ENCODE measurements at regions not wholly inside any gene's neighbourhood (a gene's known extent, or its start where the extent isn't known, plus 50 kb on each side); places are given as distances from the start of the nearest gene placed in this dataset.

DNA sequence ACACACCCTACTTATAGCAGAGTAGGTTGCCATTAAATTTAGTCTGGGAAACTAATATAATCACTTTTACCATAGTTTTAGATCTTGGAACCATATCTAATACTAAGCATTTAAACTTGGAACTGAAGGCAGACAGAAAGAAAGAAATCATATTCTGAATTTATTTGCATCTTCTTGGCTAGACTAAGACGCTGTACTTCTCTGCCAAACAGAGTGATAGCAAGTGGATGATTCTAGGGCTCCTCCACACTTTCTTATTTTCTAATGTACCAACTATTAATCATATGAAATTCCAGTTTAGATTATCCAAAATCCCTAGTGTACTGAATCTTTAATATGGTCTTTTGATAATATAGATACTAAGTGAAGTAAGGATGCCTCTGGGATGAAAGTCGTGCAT lies 277.0 kb downstream of the CENPW start:
- H3K4me3 ChIP-seq: no peak overlapping the region
- intact Hi-C loops (cut with DNase I): no loop called here
- peaks cover 0 to 2% (median 0%) of the 10 kb centered on the region in 4 donors for H3K9me3 ChIP-seq
- H3K36me3 ChIP-seq: no peaks in the 10 kb centered on the region
- no peak for DNase-seq
- no peak overlapping the region for H3K27ac ChIP-seq
- H3K27me3 ChIP-seq: no peaks in the 10 kb centered on the region
- WGBS, 2 donors: 74 to 76% methylated on average over 2 of the region's 2 CpGs
- H3K4me1 ChIP-seq: no peaks in the 10 kb centered on the region
- TF ChIP-seq POLR2A (IDR thresholded peaks at IDR 0.05) (no peak), POLR2AphosphoS5 (IDR thresholded peaks at IDR 0.05) (no peak), EP300 (IDR thresholded peaks at IDR 0.05) (no peak)
- TF ChIP-seq, protein P1, sequence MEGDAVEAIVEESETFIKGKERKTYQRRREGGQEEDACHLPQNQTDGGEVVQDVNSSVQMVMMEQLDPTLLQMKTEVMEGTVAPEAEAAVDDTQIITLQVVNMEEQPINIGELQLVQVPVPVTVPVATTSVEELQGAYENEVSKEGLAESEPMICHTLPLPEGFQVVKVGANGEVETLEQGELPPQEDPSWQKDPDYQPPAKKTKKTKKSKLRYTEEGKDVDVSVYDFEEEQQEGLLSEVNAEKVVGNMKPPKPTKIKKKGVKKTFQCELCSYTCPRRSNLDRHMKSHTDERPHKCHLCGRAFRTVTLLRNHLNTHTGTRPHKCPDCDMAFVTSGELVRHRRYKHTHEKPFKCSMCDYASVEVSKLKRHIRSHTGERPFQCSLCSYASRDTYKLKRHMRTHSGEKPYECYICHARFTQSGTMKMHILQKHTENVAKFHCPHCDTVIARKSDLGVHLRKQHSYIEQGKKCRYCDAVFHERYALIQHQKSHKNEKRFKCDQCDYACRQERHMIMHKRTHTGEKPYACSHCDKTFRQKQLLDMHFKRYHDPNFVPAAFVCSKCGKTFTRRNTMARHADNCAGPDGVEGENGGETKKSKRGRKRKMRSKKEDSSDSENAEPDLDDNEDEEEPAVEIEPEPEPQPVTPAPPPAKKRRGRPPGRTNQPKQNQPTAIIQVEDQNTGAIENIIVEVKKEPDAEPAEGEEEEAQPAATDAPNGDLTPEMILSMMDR (IDR thresholded peaks at IDR 0.05): no peak

DNA sequence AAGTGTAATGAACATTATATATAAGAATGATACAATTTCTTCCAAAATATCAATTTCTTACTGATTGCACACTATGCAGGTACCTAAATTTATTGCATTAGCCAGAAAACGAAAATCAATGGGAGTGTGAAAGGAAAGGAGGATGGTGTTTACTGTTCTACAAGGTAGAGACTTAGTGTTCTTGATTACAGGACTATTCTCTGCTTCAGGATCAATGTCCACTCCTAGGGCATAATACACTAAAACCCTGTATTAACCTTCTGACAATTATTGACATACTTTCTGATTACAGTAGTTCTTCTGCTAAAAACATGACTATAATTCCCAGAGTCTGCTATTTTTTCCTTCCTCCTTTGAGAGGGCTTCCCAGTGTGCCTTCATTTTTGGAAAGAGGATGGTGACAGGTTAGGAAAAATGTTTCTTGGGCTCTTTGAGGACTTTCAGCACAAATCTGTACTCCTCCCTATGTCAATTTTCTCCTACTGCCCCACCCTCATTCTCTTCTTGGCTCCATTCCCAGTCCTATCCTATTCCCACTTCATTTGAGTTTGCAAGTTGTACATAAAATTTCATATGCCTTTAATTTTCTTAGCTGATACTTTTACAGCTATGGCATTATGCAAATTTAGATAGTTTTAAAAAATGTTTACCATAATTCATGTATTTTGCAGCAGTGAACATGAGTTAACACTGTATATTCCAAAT lies 278.9 kb downstream of the CENPW start:
- intact Hi-C loops (cut with DNase I): no loop called here
- H3K36me3 ChIP-seq: no peaks in the 10 kb centered on the region
- no peak overlapping the region for H3K27ac ChIP-seq
- no peaks in the 10 kb centered on the region for H3K27me3 ChIP-seq
- WGBS, 2 donors: 14 to 32% methylated on average over 1 of the region's 1 CpG
- TF ChIP-seq, protein P1 (IDR thresholded peaks at IDR 0.05): no peak
- no peak for TF ChIP-seq POLR2A (IDR thresholded peaks at IDR 0.05)
- no peak for TF ChIP-seq EP300 (IDR thresholded peaks at IDR 0.05)
- no peak overlapping the region for H3K4me3 ChIP-seq
- H3K9me3 ChIP-seq: no peaks in the 10 kb centered on the region
- no peaks in the 10 kb centered on the region for H3K4me1 ChIP-seq
- DNase-seq: no peak

DNA sequence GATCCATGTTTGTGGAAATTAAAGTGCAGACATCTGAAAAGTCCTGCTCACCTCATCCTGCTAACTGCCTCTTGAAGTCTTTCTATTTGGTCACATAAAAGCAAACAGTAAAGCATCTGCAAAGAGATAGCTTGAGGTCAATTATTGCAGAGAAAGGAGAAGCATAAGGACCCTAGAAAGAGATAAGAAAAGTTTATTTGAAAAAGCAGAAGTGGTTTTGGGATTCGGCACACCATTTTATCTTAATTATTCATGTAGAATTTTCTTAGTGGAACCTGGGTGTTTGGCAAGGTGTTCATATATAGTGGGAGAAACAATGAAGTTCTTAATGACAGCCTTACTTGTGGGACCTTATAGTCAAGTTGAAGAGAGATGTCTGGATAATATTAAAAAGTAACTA lies 280.8 kb downstream of the CENPW start:
- 43 to 63% methylated on average over 1 of the region's 1 CpG for WGBS, 2 donors
- DNase-seq: no peak
- Histone ChIP-seq H3K36me3 (no peaks in the 10 kb centered on the region), H3K4me1 (no peaks in the 10 kb centered on the region), H3K27ac (no peak overlapping the region), H3K27me3 (no peaks in the 10 kb centered on the region), H3K9me3 (no peaks in the 10 kb centered on the region), H3K4me3 (no peak overlapping the region)
- TF ChIP-seq, protein P1 (IDR thresholded peaks at IDR 0.05): no peak
- TF ChIP-seq POLR2A (IDR thresholded peaks at IDR 0.05) (no peak), EP300 (IDR thresholded peaks at IDR 0.05) (no peak), POLR2AphosphoS5 (IDR thresholded peaks at IDR 0.05) (no peak)
- intact Hi-C loops (cut with DNase I): no loop called here

DNA sequence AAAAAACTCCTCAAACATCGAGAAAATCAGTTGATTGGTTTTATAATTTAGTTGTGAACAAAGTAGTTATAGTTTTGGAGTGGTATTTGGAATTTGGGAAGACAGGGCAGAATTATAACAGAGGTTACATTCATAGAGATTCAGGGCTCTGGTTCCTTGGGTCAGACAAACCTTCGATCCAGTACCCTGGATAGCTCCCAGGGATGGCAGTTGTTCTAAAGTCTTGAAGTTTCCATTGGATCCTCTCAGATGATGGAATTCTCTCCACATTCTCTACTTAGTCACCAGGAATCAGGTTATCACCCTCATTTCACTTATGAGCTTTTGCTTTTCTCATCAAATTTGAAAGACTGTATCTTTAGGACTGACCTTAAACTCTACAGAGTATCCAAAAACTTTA lies 285.1 kb downstream of the CENPW start:
- TF ChIP-seq, protein P1 (IDR thresholded peaks at IDR 0.05): no peak
- TF ChIP-seq EP300 (IDR thresholded peaks at IDR 0.05): no peak
- TF ChIP-seq POLR2AphosphoS5 (IDR thresholded peaks at IDR 0.05): no peak
- TF ChIP-seq POLR2A (IDR thresholded peaks at IDR 0.05): no peak
- intact Hi-C loops (cut with DNase I): no loop called here
- Histone ChIP-seq H3K9me3 (no peaks in the 10 kb centered on the region), H3K27ac (no peak overlapping the region), H3K36me3 (no peaks in the 10 kb centered on the region), H3K4me3 (no peak overlapping the region), H3K27me3 (no peaks in the 10 kb centered on the region), H3K4me1 (no peaks in the 10 kb centered on the region)
- 69 to 74% methylated on average over 2 of the region's 2 CpGs for WGBS, 2 donors
- DNase-seq: no peak

DNA sequence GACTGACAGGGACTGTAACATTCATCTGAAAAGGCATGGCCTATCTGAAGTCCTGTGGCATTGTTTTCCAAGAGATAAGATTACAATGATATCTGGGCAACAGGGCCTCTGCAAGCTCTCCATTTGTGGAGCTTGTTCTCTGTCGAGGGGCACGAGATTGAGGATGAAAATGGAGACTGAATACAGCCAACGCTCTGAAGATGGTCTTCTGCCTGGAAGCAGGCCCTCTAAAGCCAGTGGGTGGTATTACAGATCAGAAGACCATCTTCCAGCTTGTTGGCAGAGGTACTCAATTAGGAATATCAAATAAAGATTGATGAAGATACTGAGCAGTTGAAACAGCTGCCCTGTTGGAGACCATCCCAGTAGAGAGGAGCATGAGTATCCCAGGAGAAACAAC lies 288.2 kb downstream of the CENPW start:
- no peaks in the 10 kb centered on the region for H3K9me3 ChIP-seq
- intact Hi-C loops (cut with DNase I): no loop called here
- no peaks in the 10 kb centered on the region for H3K27me3 ChIP-seq
- H3K27ac ChIP-seq: no peak overlapping the region
- H3K36me3 ChIP-seq: no peaks in the 10 kb centered on the region
- WGBS, 2 donors: 64 to 71% methylated on average over 3 of the region's 3 CpGs
- peaks cover 0 to 21% (median 9%) of the 10 kb centered on the region in 4 donors for H3K4me1 ChIP-seq
- H3K4me3 ChIP-seq: no peak overlapping the region
- TF ChIP-seq, protein P1 (IDR thresholded peaks at IDR 0.05): no peak
- TF ChIP-seq POLR2AphosphoS5 (IDR thresholded peaks at IDR 0.05) (no peak), EP300 (IDR thresholded peaks at IDR 0.05) (no peak), POLR2A (IDR thresholded peaks at IDR 0.05) (no peak)
- no peak for DNase-seq
